HT-29 (cell line): ENCODE measurements at regions not wholly inside any gene's neighbourhood (a gene's known extent, or its start where the extent isn't known, plus 50 kb on each side); places are given as distances from the start of the nearest gene placed in this dataset.

Source experiments
- DNase-seq: peaks from one replicate; pipeline ENCODE4 v3.0.0-alpha.2; 2015; ENCODE audit warnings: low spot score

DNA sequence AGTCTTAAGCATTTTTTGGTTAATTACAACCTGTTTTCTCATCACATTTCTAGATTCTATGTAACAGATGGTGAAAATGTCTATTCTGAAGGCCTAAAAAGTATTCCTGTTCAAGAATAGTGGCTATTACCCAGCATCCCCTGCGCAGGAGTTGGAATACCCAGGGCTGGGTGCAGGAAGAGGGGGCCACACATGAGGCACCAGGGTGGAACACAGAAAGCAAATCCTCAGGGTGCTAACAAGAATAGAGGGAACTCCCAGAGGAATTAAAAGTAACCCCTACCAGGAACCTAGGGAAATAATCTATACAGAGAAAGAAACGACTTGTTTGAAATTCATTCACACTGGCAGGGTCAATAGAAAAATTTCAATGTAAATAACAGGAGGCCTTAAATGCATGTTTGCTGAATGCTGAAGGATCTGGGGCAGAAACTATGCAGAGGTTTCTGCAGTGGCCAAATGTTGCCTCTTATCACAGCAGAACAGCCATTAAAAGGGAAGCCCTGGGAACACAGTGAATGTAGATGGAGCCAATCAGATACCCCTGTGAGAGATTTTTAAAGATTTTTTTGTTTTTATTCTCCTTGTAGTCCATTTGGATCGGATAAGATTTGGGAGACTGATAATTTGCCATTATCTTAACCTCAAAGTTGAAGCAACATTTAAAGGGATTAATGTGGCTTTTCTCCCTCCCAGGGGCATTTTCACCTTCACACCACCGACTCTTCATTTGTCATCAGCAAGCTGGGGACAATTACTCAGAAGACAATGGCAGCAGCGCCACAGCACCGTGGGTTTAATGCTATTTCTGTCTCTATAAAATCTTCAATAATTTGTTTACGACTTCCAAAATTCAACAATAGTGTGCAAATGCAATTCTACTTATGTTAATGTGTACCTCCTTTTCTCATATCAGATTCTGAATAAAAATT, 196.0 kb upstream of the PSMD7 start:
- no peak for DNase-seq

DNA sequence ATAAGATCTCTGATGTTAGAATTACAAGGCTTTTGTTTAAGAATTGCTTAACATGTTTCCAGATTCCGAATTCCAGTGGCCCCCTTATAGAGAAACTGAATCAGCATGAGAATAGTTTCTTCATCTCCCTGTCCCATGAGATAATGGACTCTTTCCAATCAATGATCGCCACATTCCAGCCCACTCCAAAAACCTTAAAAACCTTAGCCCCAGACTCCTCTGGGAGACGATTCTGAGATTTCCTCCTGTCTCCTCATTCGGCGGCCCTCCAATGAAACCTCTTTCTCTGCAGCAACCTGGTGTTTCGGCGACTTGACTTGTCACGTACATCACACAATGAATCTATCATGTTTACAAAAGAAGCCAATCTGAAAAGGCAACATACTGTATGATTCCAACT, 197.1 kb upstream of the PSMD7 start:
- no peak for DNase-seq

DNA sequence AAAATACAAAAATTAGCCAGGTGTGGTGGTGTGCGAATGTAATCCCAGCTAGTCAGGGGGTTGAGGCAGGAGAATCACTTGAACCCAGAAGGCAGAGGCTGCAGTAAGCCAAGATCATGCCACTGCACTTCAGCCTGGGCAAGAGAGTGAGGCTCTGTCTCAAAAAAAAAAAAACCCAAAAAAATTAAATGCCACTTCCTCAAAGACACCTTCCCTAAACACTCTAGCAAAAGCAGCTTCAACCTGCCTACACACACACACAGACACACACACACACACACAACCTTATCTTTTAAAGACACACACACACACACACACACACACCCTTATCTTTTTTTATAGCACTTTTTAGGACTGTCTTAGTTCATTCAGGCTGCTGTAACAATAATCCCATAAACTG, 201.7 kb upstream of the PSMD7 start:
- DNase-seq = no peak

DNA sequence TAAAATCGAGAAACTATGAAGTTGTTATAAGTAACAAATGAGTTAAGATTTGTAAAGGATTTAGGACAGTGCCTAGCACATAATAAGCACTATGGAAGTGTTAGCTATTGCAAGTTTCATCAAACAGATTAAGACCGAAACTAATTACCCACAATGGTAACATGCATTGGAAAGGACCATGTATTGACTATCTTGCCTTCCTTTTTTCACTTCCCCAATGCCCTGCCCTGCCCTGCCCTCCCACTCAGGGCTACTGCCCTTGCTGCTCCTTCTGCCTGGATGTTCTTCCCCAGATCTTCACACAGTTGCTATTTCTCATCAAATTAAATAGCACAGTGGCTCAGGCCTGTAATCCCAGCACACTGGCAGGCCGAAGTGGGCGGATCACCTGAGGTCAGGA, 202.1 kb upstream of the PSMD7 start:
- no peak for DNase-seq

DNA sequence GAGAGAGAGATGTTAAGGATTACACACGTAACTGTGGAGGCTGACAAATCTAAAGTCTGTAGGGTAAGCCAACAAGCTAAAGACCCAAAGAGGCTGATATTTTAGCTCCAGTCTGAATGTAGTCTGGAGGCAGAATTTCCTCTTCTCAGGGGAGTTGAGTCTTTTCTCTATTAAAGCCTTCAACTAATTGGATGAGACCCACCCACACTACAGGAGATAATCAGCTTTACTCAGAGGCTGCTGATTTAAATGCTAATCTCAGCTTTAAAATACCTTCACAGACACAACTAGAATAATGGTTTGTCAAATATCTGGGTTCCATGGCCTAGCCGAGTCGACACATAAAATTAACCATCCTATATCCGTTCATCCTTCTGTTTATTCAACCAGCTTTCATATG, 204.3 kb upstream of the PSMD7 start:
- DNase-seq = no peak

DNA sequence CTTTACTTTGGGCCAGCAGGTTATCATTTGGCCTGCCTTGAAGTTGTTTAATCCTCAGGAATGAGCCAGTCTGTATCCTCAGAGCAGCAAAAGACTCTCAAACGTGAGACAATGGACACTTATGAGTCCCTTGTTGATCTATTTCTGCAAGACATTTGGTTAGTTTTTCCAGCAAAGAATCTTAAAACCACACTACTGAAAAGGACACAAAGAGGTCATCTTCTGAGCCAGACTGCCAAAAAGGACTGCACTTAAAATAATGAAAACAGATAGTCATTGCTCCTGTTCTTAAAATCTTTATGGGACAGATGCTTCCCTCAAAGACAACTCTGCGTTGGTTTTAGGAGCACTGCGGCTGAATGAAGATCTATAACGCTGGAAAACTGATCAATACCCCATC, 205.7 kb upstream of the PSMD7 start:
- no peak for DNase-seq

DNA sequence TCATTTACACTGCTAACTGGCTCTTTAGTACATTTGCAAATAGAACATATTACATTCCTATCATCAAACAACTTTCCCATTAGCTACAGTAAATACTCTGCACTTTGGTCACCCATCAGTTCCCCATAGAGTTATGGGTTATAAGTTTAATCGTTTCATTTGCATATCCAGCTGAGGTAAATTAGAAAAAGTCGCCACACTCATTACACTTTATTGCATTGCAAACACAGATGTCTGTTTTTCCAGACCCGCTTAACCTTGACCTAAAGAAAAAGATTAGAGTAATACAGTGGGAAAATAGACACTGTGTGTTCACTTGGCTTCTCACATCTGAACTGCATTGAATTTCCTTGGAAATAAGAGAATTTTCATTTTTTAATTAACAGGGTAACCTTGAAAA, 213.1 kb upstream of the PSMD7 start:
- no peak for DNase-seq

DNA sequence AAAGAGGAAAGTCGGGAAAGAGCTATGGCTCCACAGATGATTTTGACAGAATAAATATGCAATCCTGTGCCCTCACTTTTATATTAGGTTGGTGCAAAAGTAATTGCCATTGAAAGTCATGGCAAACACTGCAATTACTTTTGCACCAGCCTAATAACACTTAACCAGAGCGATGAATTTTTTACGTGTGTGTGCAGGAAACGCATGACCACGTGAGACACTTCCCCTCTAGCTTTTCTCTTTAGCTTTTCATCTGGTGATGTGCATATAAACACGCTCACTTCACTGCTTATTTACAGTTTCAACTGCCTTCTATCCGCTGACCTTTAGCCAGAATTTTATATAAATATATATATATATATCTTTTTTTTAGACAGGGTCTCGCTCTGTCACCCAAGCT, 216.3 kb upstream of the PSMD7 start:
- DNase-seq = no peak

DNA sequence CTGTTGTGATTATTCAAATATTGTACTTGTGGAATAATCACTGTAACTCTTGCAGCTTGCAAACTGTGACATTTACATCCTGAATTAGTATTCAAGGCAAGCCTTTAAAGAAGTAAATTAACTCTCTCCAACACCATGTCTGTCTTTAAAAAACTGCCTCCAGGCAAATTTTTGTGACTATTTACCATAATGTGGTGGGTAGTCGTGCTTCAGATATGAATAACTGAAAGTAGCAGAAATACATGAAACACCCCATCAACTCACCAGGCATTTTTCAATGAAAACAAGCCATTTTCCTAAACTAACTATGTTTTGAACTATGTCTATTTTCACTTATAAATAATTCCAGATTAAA, 217.4 kb upstream of the PSMD7 start:
- no peak for DNase-seq

DNA sequence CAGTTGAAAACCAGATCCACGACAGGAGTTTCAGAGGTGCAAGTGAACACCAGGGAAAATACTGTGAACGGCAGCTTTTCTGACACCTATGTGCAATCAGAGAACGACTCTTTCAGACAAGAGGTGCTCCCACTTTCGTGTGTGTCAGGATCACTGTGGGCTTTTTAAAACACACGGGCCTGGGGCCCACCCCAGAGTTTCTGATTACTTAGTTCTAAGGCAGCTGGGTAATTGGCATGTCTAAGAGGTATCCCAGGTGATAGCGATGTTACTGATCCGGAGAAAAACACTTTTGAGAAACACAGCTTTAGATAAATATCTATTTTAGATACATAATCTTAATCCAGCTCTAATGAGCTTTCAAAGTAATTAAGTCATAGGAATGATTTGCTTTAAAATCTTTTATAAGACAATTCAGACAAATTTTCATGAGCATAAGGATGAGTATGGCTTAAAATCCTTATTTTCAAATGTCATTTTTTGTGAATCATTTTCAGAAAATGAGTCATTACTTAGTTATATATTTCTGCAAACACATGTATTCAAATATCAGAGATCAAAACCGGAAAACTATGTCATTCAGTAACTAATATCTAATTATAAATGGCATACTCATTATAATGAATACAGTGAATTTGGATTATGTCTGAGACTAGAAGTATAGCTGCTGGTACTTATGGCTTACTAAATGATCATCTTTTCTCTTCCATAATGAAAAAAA, 217.9 kb upstream of the PSMD7 start:
- no peak for DNase-seq

DNA sequence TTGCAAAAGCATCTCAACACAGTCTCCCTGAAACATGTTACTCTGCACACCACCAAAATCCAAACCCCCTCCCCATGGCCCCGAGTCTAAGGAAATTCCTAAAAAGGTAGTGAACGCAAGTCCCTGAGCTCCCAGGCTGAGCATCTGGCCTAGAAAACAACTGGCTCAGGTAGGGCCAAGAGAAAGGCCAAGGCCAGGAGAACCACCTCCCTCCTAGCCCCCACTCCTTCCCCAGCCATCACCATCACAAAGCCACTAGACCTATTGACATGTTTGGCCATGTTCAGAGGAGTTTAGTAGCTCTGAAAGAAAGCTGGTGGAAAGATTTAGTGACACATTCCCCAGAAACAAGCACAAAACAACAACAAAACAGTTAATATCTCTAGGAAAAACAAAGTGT, 220.0 kb upstream of the PSMD7 start:
- no peak for DNase-seq

DNA sequence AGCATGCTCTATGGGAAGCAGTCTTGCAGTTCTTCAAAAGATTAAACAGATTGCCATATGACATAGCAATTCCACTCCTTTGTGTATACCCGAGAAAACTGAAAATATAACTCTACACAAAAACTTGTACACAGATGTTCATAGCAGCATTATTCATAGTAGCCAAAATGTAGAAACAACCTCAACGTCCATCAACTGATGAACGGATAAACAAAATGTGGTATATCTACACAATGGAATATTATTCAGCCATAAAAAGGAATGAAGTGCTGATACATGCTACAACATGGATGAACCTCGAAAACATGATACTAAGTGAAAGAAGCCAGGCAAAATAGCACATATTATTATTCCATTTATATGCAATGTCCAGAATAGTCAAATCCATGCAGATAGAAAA, 221.2 kb upstream of the PSMD7 start:
- no peak for DNase-seq

DNA sequence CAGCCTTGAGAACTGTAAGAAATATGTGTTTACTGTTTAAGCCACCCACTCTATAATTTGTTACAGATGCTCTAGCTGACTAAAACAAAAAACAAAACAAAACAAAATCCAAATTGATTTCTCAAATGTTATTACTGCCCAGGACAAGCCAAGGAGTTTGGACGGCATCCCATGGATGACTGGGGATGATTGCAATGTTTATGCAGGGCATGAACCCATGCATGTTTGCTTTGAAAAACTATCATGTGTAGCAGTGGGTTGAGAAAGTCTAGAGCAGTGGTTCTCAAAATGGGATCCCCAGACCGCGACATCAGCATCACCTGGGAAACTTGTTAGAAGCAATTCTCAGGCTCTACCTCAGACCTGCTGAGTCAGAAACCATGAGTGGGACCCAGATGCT, 223.2 kb upstream of the PSMD7 start:
- DNase-seq = no peak

DNA sequence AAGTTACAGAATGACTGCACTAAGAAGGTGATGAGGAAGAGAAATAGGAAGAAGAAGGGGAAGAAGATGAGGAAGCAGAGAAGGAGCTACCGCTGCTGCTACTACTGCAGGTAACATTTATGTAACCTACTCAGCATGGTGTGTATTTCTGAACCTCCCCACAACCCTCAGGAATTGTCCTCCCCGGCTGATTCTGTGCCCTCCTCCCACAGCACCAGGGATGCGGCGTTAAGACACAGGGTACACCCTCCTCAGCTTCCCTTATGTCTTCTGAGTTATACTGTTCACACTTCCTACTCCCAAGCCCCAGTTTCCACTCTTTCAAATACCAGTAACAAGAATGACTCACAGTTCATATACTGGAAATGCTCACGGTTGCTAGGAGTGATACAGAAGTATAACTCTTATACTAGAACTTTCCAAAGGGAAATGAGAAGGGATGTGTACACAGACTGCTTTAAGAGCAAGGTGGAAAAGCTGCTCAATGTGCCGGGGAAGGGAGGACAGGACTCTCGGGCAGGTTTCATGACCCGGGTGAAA, 224.5 kb upstream of the PSMD7 start:
- no peak for DNase-seq

DNA sequence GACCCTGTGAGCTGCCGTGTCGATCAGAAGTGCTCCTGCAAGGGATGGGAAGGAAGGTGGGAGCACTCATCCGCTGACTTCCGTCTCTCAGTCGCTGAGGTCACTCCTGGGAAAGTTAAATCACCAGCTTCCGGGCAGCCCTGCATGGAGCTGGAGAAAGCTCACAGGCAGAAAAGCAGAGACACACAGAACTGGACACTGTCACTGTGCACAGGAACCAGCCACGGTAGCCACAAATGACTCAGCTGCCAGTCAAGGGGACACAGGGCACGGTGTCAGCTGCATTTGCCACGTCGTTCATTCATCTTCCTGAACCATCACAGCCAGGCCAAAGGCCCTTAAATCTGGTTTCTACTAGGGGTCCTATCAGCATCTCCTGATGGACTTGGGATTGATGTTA, 226.4 kb upstream of the PSMD7 start:
- DNase-seq = no peak

DNA sequence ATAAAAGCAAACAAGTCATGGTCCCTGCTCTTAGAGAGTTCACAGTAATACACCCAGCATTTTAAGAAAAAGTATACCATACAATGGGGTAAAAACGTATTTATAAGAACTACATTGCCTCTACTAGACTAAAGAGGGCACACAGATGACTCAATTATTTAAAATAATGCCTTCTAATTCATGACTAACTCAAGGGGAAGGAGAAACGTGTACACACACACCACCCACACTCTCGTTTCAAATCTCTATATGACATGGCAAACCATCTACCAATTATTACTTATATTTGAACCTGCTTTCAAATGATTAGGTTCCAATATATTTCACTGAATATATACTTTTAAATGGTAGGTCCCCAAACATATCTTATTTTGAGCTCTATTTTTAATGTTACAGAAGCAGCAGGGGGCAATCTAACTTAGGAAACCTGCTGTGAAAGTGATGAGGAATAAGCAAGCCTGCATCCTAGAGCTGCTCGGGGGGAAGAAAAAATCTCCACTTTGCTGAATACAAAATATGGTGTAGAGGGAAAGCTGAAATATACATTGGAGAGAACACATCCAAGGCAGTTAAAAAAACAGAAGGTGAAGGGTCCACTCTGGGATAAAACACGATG, 232.4 kb upstream of the PSMD7 start:
- DNase-seq = no peak

DNA sequence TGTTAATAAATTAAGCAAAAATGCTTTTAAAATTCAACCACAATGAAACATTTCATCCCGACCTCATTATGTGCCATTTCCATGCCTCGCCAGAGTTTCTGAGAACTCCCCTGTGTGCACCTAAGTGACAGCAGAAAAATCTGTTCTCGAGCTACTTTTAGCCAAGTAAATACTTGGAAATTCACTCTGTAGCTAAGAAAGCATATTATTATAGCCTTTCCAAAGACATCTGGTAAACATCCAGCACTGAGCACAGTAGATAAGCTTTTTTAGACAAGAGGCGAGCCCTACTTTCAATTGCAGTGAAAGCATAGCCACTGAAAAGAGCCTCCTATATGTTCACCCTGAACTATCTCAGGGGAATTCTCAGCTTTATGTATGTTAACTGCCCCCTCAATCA, 242.8 kb upstream of the PSMD7 start:
- no peak for DNase-seq

DNA sequence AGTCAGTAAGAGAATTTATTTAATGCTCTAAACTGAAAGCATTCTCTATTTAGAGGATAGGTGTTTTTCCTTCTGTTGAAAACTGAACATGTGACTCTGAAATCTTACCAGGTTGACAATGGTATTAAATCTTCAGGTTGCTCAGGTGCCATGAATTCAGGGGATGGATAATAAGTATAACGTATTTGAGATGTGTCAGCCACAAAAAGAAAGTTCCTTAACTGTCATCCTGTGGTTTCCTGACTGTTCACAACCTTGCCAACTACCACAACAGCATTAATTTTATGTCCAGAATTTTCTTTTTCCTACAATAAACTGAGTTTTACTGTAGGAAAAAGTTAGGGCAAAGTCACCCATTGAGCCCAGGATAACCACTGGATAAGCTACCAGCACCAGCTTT, 243.3 kb upstream of the PSMD7 start:
- no peak for DNase-seq

DNA sequence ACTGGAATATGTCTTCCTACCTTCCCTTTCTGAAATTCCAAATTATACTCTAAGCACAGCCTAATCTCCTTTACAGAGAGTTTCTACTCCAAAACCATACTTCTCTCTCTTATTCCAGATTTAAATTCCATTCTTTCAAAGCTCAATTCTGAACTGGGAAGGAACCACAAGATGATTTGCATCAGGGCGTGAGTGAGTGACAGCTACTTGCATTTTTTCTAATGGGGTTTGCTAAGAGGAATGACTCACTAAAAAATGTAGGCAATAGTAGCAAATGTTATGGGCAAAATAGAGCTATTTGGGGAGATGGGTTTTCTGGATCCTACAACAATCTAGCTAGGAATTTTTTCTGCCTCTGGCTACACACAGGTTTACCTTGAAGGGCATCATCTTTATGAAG, 244.6 kb upstream of the PSMD7 start:
- no peak for DNase-seq

DNA sequence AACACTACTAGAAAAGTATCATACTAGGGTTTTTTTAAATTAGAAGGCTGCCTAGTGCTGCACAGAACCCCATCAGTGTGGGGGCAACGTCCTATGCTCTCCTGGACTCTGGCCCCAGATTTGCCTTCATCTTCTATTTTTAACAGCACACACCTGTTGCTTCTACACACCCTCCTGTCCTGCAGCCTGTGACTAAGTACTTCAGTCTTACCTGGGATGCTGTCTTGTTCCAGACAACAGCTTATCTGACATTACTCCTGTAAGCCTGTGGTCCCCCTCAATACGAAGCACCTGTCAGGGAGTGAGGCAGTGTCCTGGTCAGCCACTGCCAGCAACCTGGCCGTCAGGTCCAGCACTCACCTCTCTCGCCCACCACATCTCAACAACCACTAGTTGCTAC, 247.6 kb upstream of the PSMD7 start:
- DNase-seq = no peak

DNA sequence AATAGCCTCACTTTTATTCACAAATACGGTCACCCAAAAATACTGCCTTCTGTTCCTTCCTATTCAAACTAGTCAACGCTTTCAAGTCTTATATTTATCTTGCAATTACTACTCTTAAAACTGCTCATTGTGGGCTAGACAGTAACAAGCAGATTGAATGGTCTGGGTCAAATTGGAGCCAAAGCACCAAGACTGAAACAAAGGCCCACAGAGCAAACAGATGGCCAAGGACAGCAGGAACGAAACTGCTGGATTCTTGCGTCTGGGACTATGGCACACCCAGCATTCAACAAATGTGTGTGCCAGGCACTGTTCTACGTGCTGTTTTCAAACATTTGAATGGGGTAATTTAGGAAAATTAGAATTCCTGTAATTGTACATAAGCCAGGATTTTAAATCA, 250.1 kb upstream of the PSMD7 start:
- no peak for DNase-seq

DNA sequence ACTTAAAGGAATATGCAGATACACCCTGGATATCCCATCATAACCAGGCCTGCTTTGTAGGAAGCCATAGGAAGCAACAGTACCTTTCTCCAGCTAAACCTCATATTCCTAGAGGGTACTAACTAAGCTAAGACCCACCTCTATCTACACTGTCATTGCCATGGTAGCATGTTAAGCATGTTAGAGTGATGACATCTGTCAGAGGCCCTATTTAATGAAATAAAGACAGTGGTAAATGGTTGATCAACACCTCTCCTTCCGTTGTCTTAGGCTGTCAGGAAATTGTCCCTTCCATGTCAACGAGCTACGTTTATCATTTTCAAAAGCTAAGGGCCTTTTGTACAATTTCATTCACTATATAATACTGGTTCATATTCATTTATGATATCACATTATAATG, 251.1 kb upstream of the PSMD7 start:
- no peak for DNase-seq

DNA sequence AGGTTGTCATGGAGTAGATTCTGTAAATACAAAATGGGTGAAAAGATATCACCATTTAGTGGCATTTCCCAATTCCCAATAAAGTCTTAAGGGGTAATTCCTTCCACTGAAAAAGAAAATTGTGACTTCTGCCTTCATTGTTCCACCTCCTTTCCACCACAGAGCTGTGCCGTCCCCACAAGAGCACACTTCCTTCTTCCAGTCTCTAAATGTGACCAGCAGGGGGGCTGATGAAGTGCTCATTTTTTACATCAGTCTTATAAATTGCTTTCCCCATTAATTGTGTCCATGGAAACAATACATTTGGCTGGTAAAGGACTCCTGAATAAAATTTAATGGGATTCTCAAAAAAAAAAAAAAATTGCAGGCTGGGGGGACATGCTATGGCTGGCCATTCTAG, 260.8 kb upstream of the PSMD7 start:
- peak; percentile 21 for DNase-seq
